Activated naive CD8-positive, alpha-beta T cell treated with anti-CD3 and anti-CD28 coated beads, Interleukin-2, amount 10 ng/mL, durations not matched to agents 7 days and 5 days (primary cell): ENCODE measurements at regions not wholly inside any gene's neighbourhood (a gene's known extent, or its start where the extent isn't known, plus 50 kb on each side); places are given as distances from the start of the nearest gene placed in this dataset.

ENCODE experiments used
- ATAC-seq: fragments of 150-1000 bp; cut with Tn5 transposase; one replicate; pipeline ENCODE4 v1.10.0; 2021; ENCODE audit warnings: low read depth, moderate library complexity
- POLR2A ChIA-PET: fragments of 350-600 bp; sonication (Branson Sonifier 250); formaldehyde crosslinking; loops from one replicate; lab custom pipeline; 2021; ENCODE audit warnings: antibody characterized with exemption; lab: Charles Lee
- DNase-seq: peaks from one replicate; pipeline ENCODE4 v3.0.0; 2021
- H3K27ac Mint-ChIP-seq: one replicate; pipeline ENCODE4 v1.8.0; 2022; ENCODE audit warnings: mild to moderate bottlenecking, mixed read lengths
- H3K27me3 Mint-ChIP-seq: one replicate; pipeline ENCODE4 v1.8.0; 2022; ENCODE audit warnings: mild to moderate bottlenecking, moderate library complexity, mixed read lengths
- H3K36me3 Mint-ChIP-seq: one replicate; pipeline ENCODE4 v1.8.0; 2021; ENCODE audit warnings: mild to moderate bottlenecking, mixed read lengths
- H3K4me1 Mint-ChIP-seq: one replicate; pipeline ENCODE4 v1.8.0; 2021; ENCODE audit warnings: mixed read lengths
- H3K4me3 Mint-ChIP-seq: one replicate; pipeline ENCODE4 v1.8.0; 2022; ENCODE audit warnings: mild to moderate bottlenecking, moderate library complexity, mixed read lengths
- H3K9me3 Mint-ChIP-seq: one replicate; pipeline ENCODE4 v1.8.0; 2021; ENCODE audit warnings: mixed read lengths

GRCh38 chr6:47102331-47102730 is 60.2 kb upstream of the ADGRF1 start:
- no peak overlapping the region for H3K4me3 Mint-ChIP-seq
- H3K9me3 Mint-ChIP-seq, result no peaks in the 10 kb centered on the region
- peaks cover 10% of the 10 kb centered on the region for H3K27me3 Mint-ChIP-seq
- ATAC-seq (no peak), DNase-seq (no peak)
- H3K4me1 Mint-ChIP-seq, result no peaks in the 10 kb centered on the region
- POLR2A ChIA-PET, result no interaction called here
- no peak overlapping the region for H3K27ac Mint-ChIP-seq
- no peaks in the 10 kb centered on the region for H3K36me3 Mint-ChIP-seq

- Mint-ChIP-seq H3K4me3 (no peak overlapping the region), H3K4me1 (peaks cover 3% of the 10 kb centered on the region), H3K27ac (no peak overlapping the region), H3K27me3 (peaks cover 5% of the 10 kb centered on the region), H3K9me3 (no peaks in the 10 kb centered on the region), H3K36me3 (no peaks in the 10 kb centered on the region)
- POLR2A ChIA-PET, result no interaction called here
- ATAC-seq, result no peak
- DNase-seq, result no peak
These were observed 56.5 kb upstream of the ADGRF1 start for GRCh38 chr6:47098570-47098993.

- Mint-ChIP-seq H3K27ac (no peak overlapping the region), H3K9me3 (no peaks in the 10 kb centered on the region), H3K4me1 (peaks cover 3% of the 10 kb centered on the region), H3K4me3 (no peak overlapping the region), H3K27me3 (peaks cover 5% of the 10 kb centered on the region), H3K36me3 (no peaks in the 10 kb centered on the region)
- POLR2A ChIA-PET, result interaction anchor here (1.0 kb wide), 1 partner anchor 212 kb away, joined by 3 read pairs; no protein-coding TSS in a partner anchor
- ATAC-seq (peak; percentile 76), DNase-seq (no peak)
These were observed 55.2 kb upstream of the ADGRF1 start for GRCh38 chr6:47097092-47097945.

GRCh38 chr6:47096211-47096895 is 54.2 kb upstream of the ADGRF1 start:
- no peak overlapping the region for H3K4me3 Mint-ChIP-seq
- H3K27me3 Mint-ChIP-seq, result peaks cover 6% of the 10 kb centered on the region
- peaks cover 3% of the 10 kb centered on the region for H3K4me1 Mint-ChIP-seq
- no peak overlapping the region for H3K27ac Mint-ChIP-seq
- no peak for DNase-seq
- POLR2A ChIA-PET, result no interaction called here
- no peaks in the 10 kb centered on the region for H3K36me3 Mint-ChIP-seq
- H3K9me3 Mint-ChIP-seq, result no peaks in the 10 kb centered on the region
- no peak for ATAC-seq

- Mint-ChIP-seq H3K27ac (no peak overlapping the region), H3K27me3 (peaks cover 7% of the 10 kb centered on the region), H3K4me3 (no peak overlapping the region), H3K9me3 (no peaks in the 10 kb centered on the region), H3K36me3 (no peaks in the 10 kb centered on the region), H3K4me1 (peaks cover 3% of the 10 kb centered on the region)
- DNase-seq (no peak), ATAC-seq (no peak)
- POLR2A ChIA-PET, result no interaction called here
These were observed 52.3 kb upstream of the ADGRF1 start for GRCh38 chr6:47094241-47094925.

GRCh38 chr6:47093169-47093568 is 51.0 kb upstream of the ADGRF1 start:
- peaks cover 7% of the 10 kb centered on the region for H3K27me3 Mint-ChIP-seq
- POLR2A ChIA-PET, result no interaction called here
- no peak for DNase-seq

GRCh38 chr6:47091886-47092668 is 49.9 kb upstream of the ADGRF1 start:
- ATAC-seq (no peak), DNase-seq (no peak)
- POLR2A ChIA-PET, result no interaction called here
- no peak overlapping the region for H3K27ac Mint-ChIP-seq
- H3K4me1 Mint-ChIP-seq, result peaks cover 3% of the 10 kb centered on the region
- H3K27me3 Mint-ChIP-seq, result peaks cover 9% of the 10 kb centered on the region
- no peaks in the 10 kb centered on the region for H3K36me3 Mint-ChIP-seq
- H3K4me3 Mint-ChIP-seq, result no peak overlapping the region
- H3K9me3 Mint-ChIP-seq, result no peaks in the 10 kb centered on the region

More at GRCh38 chr6:47093169-47093568, 51.0 kb upstream of the ADGRF1 start:
- no peak for ATAC-seq
- Mint-ChIP-seq H3K4me3 (no peak overlapping the region), H3K36me3 (no peaks in the 10 kb centered on the region), H3K27ac (no peak overlapping the region), H3K9me3 (no peaks in the 10 kb centered on the region), H3K4me1 (peaks cover 3% of the 10 kb centered on the region)
